K562 (cell line): ENCODE measurements at regions not wholly inside any gene's neighbourhood (a gene's known extent, or its start where the extent isn't known, plus 50 kb on each side); places are given as distances from the start of the nearest gene placed in this dataset.

Experiments
- ATAC-seq: fragments of 200-7000 bp; cut with Tn5 transposase; 3 replicates; pipeline ENCODE4 v1.9.1; 2020; ENCODE audit warnings: moderate library complexity
- BruUV-seq: library from RNA; stranded (reverse); fragments of 400-500 nt; replicated peaks from 2 replicates; lab custom pipeline; 2021; lab: Mats Ljungman, UMichigan
- CTCF ChIA-PET: fragments of 300-600 bp; formaldehyde crosslinking; extraction: SDS; loops from one replicate; lab custom pipeline; 2021; ENCODE audit warnings: low intra/inter-chr PET ratio; lab: Yijun Ruan, JAX
- POLR2A ChIA-PET: fragments of 300-600, 350-650 bp; sonication (Branson Sonifier 250); formaldehyde crosslinking; extraction: SDS; loops from one replicate; lab custom pipeline; 2021; ENCODE audit warnings: antibody characterized with exemption, inconsistent platforms; lab: Yijun Ruan, JAX
- DNase-seq, 4 experiments: peaks; one replicate each; pipeline versions ENCODE4 v3.0.0 to v3.0.0-alpha.2; 2011 to 2018; ENCODE audit warnings: low spot score in 3 of 4, mixed read lengths in 3 of 4; ENCODE audit errors: extremely low read depth in 1 of 4
- FAIRE-seq: peaks from 2 replicates; lab custom pipeline; 2011; peaks lifted over from hg19 to GRCh38; lab: Jason Lieb, UNC
- H2AFZ ChIP-seq: 2 replicates; pipeline ENCODE4 v1.6.0; 2011; ENCODE audit warnings: low read depth, low read length, control low read depth, inconsistent platforms
- H3K27ac ChIP-seq: fragments of 200-600 bp; 3 replicates; pipeline ENCODE4 v1.8.0; 2011; ENCODE audit warnings: low read depth, mild to moderate bottlenecking, control low read depth, inconsistent platforms, low read length, moderate library complexity, mixed read lengths; ENCODE audit errors: extremely low read depth
- H3K27me3 ChIP-seq, 2 experiments: fragments of 300-600 bp in 1 of 2; 2 replicates in 1 of 2; 3 replicates in 1 of 2; pipeline versions ENCODE4 v1.6.0 to v1.8.0; 2011; ENCODE audit warnings: inconsistent platforms in 2 of 2, low read length in 2 of 2, mild to moderate bottlenecking in 1 of 2, mixed read lengths in 1 of 2, moderate library complexity in 1 of 2; ENCODE audit not compliant: control insufficient read depth in 2 of 2, insufficient read depth in 2 of 2
- H3K36me3 ChIP-seq: fragments of 300-600 bp; 3 replicates; pipeline ENCODE4 v1.8.0; 2011; ENCODE audit warnings: mild to moderate bottlenecking, low read length, inconsistent platforms; ENCODE audit not compliant: control insufficient read depth, insufficient read depth
- H3K4me1 ChIP-seq, 2 experiments: fragments of 200-600 bp in 1 of 2; replicated peaks in 1 of 2; 2 replicates in 1 of 2; 3 replicates in 1 of 2; pipeline versions ENCODE4 v1.5.1 to v1.8.0; 2011; ENCODE audit warnings: inconsistent platforms in 2 of 2, low read length in 2 of 2, mild to moderate bottlenecking in 1 of 2, mixed read lengths in 1 of 2, moderate library complexity in 1 of 2; ENCODE audit not compliant: control insufficient read depth in 2 of 2, insufficient read depth in 2 of 2
- H3K4me2 ChIP-seq: 2 replicates; pipeline ENCODE4 v1.6.1; 2011; ENCODE audit warnings: low read length, control low read depth, inconsistent platforms, mixed read lengths; ENCODE audit not compliant: insufficient read depth
- H3K4me3 ChIP-seq: fragments of 200-600 bp; sonication (generic), shearing (Covaris generic); 2 replicates; pipeline ENCODE4 v1.5.1; 2016; ENCODE audit warnings: control low read depth, inconsistent platforms
- H3K79me2 ChIP-seq: fragments of 200-600 bp; 3 replicates; pipeline ENCODE4 v1.8.0; 2011; ENCODE audit warnings: low read length, inconsistent platforms; ENCODE audit not compliant: control insufficient read depth, insufficient read depth
- H3K9ac ChIP-seq, 2 experiments: 2 replicates each; pipeline versions ENCODE4 v1.6.0 to v1.6.1; 2011; ENCODE audit warnings: low read depth in 2 of 2, low read length in 2 of 2, control low read depth in 1 of 2, inconsistent platforms in 1 of 2, mild to moderate bottlenecking in 1 of 2, mixed read lengths in 1 of 2; ENCODE audit not compliant: insufficient read depth in 1 of 2
- H3K9me1 ChIP-seq: one replicate; pipeline ENCODE4 v1.6.0; 2011; ENCODE audit warnings: inconsistent platforms, mild to moderate bottlenecking, low read length, moderate library complexity; ENCODE audit not compliant: control insufficient read depth, insufficient read depth
- H3K9me3 ChIP-seq: replicated peaks from 2 replicates; pipeline ENCODE4 v1.5.1; 2011; ENCODE audit warnings: low read depth, low read length, inconsistent platforms; ENCODE audit not compliant: control insufficient read depth, insufficient read depth
- H4K20me1 ChIP-seq: replicated peaks from 2 replicates; pipeline ENCODE4 v1.6.1; 2011; ENCODE audit warnings: low read length, inconsistent platforms, mixed read lengths; ENCODE audit not compliant: control insufficient read depth, insufficient read depth
- CREB1 ChIP-seq, 2 experiments: sonication (generic) in 1 of 2; formaldehyde crosslinking in 1 of 2; IDR thresholded peaks; 2 replicates each; pipeline versions ENCODE4 v1.6.1 to v1.8.0; 2012 to 2022; ENCODE audit warnings: inconsistent platforms in 1 of 2, mild to moderate bottlenecking in 1 of 2, missing genetic modification reagents in 1 of 2, moderate library complexity in 1 of 2
- NR0B1 ChIP-seq: fragments of 450-650 bp; IDR thresholded peaks from one replicate; pipeline ENCODE4 v1.6.1; 2018; ENCODE audit warnings: mild to moderate bottlenecking, moderate library complexity; ENCODE audit not compliant: partially characterized antibody
- TBL1XR1 ChIP-seq, 2 experiments: IDR thresholded peaks; 2 replicates each; pipeline ENCODE4 v1.6.1; 2012; ENCODE audit warnings: improper control_type of control experiment in 2 of 2, low read length in 2 of 2, mild to moderate bottlenecking in 1 of 2
- YY1 ChIP-seq, 3 experiments: IDR thresholded peaks; 2 replicates each; pipeline ENCODE4 v1.6.1; 2011; ENCODE audit warnings: low read length in 2 of 3, mild to moderate bottlenecking in 2 of 3, moderate library complexity in 2 of 3, borderline replicate concordance in 1 of 3, control low read depth in 1 of 3, low read depth in 1 of 3; ENCODE audit not compliant: insufficient read depth in 3 of 3, insufficient replicate concordance in 2 of 3, control insufficient read depth in 1 of 3, insufficient read length in 1 of 3; ENCODE audit errors: extremely low read depth in 1 of 3
- ZNF316 ChIP-seq: fragments of 450-650 bp; IDR thresholded peaks from 2 replicates; pipeline ENCODE4 v1.6.1; 2016
- WGBS: fragments of 100-300 bp; shearing (Covaris generic); methylation state at CpG from one replicate; pipeline ENCODE4 v1.1.6; 2016; ENCODE audit warnings: low coverage, mixed read lengths; ENCODE audit not compliant: insufficient coverage; ENCODE audit errors: missing lambda C conversion rate; 5-methylcytosine and 5-hydroxymethylcytosine counted together
- in situ Hi-C: fragments of 300-500 bp; cut with MboI; formaldehyde crosslinking; loops from 4 replicates; pipeline ENCODE4 v1.15.0; 2018; ENCODE audit warnings: inconsistent platforms, mixed read lengths
- intact Hi-C: fragments of 100-400 bp; cut with micrococcal nuclease; formaldehyde crosslinking; loops from 2 replicates; pipeline ENCODE4 v1.14.2; 2022

GRCh38 chr9:1404940-1405339, 354.8 kb downstream of the DMRT2 start:
- DNase-seq (no peak), FAIRE-seq (no peak), ATAC-seq (no peak)
- H4K20me1 ChIP-seq: no peaks in the 10 kb centered on the region
- no peaks in the 10 kb centered on the region for H3K79me2 ChIP-seq
- H3K36me3 ChIP-seq: no peaks in the 10 kb centered on the region
- no peaks in the 10 kb centered on the region for H3K4me1 ChIP-seq
- no peaks in the 10 kb centered on the region for H3K9me3 ChIP-seq
- no peak overlapping the region for H3K9ac ChIP-seq
- intact Hi-C loops (no loop called here), in situ Hi-C loops (no loop called here)
- H3K27ac ChIP-seq: no peak overlapping the region
- WGBS: 0% methylated on average over 4 of the region's 4 CpGs
- CTCF ChIA-PET: no interaction called here
- H3K4me2 ChIP-seq: no peak overlapping the region
- H3K9me1 ChIP-seq: no peaks in the 10 kb centered on the region
- POLR2A ChIA-PET: no interaction called here
- H3K27me3 ChIP-seq: no peaks in the 10 kb centered on the region
- BruUV-seq: no TSS peak
- no peak for TF ChIP-seq TBL1XR1 (IDR thresholded peaks at IDR 0.05; ENCODE audit: low read length in 2 of 2)
- TF ChIP-seq NR0B1: no peak
- no peak for TF ChIP-seq ZNF316
- no peak for TF ChIP-seq YY1 (IDR thresholded peaks at IDR 0.05; ENCODE audit: borderline replicate concordance in 1 of 3, control insufficient read depth in 1 of 3, extremely low read depth in 1 of 3, insufficient read depth in 3 of 3, insufficient read length in 1 of 3, insufficient replicate concordance in 2 of 3, low read depth in 1 of 3, low read length in 2 of 3)
- no peak for TF ChIP-seq CREB1 (IDR thresholded peaks at IDR 0.05)
- TF ChIP-seq CREB1 (CRISPR knock-in tag; IDR thresholded peaks at IDR 0.05): no peak
- no peak overlapping the region for H3K4me3 ChIP-seq
- no peak overlapping the region for H2AFZ ChIP-seq
